ENCODE measurements at regions not wholly inside any gene's neighbourhood (a gene's known extent, or its start where the extent isn't known, plus 50 kb on each side); places are given as distances from the start of the nearest gene placed in this dataset.

DNA sequence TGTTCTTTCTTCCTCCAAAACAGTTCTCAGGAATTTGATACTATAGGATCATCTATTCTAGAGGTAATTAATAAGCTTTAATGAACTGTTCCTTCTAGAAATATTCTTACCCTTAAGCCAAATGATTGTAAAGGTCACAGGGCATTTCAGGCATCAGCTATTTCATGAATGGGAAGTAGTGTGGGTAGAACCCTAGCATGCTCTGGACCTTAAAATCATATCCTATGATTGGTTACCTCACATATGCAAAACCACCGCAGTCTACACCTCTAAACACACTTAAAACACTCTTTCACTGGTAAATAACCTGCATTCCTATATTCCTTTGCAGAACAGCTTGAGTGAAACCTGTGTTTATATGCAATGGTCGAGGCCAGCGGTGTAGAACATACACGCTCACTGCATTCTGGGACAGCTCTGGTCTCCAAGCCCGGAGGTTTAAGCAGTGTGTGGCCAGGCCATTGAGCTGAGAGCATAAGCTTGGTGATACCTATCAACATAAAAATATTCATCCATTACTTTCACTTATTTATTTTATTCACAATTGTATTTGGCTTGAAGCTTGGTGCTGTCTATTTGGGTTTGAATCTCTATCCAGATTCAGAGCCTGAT lies 87.7 kb upstream of the RASGRP1 start:
- TF ChIP-seq, protein P1, sequence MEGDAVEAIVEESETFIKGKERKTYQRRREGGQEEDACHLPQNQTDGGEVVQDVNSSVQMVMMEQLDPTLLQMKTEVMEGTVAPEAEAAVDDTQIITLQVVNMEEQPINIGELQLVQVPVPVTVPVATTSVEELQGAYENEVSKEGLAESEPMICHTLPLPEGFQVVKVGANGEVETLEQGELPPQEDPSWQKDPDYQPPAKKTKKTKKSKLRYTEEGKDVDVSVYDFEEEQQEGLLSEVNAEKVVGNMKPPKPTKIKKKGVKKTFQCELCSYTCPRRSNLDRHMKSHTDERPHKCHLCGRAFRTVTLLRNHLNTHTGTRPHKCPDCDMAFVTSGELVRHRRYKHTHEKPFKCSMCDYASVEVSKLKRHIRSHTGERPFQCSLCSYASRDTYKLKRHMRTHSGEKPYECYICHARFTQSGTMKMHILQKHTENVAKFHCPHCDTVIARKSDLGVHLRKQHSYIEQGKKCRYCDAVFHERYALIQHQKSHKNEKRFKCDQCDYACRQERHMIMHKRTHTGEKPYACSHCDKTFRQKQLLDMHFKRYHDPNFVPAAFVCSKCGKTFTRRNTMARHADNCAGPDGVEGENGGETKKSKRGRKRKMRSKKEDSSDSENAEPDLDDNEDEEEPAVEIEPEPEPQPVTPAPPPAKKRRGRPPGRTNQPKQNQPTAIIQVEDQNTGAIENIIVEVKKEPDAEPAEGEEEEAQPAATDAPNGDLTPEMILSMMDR (IDR thresholded peaks at IDR 0.05): no peak
- TF ChIP-seq, protein P2, sequence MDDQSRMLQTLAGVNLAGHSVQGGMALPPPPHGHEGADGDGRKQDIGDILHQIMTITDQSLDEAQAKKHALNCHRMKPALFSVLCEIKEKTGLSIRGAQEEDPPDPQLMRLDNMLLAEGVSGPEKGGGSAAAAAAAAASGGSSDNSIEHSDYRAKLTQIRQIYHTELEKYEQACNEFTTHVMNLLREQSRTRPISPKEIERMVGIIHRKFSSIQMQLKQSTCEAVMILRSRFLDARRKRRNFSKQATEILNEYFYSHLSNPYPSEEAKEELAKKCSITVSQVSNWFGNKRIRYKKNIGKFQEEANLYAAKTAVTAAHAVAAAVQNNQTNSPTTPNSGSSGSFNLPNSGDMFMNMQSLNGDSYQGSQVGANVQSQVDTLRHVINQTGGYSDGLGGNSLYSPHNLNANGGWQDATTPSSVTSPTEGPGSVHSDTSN (IDR thresholded peaks at IDR 0.05): no peak
- TF ChIP-seq, protein P3, sequence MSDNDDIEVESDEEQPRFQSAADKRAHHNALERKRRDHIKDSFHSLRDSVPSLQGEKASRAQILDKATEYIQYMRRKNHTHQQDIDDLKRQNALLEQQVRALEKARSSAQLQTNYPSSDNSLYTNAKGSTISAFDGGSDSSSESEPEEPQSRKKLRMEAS (IDR thresholded peaks at IDR 0.05; ENCODE audit: low read depth): no peak
- no peak for TF ChIP-seq TCF12 (IDR thresholded peaks at IDR 0.05)
- no peak for TF ChIP-seq TAF1 (IDR thresholded peaks at IDR 0.05; ENCODE audit: borderline replicate concordance, low read depth, low read length)
- TF ChIP-seq GABPA (IDR thresholded peaks at IDR 0.05; ENCODE audit: low read depth): no peak
- TF ChIP-seq YY1 (IDR thresholded peaks at IDR 0.05; ENCODE audit: low read depth): no peak
- no peak for TF ChIP-seq CHD2 (IDR thresholded peaks at IDR 0.05; ENCODE audit: low read length, partially characterized antibody)
- TF ChIP-seq, protein P4, sequence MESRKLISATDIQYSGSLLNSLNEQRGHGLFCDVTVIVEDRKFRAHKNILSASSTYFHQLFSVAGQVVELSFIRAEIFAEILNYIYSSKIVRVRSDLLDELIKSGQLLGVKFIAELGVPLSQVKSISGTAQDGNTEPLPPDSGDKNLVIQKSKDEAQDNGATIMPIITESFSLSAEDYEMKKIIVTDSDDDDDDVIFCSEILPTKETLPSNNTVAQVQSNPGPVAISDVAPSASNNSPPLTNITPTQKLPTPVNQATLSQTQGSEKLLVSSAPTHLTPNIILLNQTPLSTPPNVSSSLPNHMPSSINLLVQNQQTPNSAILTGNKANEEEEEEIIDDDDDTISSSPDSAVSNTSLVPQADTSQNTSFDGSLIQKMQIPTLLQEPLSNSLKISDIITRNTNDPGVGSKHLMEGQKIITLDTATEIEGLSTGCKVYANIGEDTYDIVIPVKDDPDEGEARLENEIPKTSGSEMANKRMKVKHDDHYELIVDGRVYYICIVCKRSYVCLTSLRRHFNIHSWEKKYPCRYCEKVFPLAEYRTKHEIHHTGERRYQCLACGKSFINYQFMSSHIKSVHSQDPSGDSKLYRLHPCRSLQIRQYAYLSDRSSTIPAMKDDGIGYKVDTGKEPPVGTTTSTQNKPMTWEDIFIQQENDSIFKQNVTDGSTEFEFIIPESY (IDR thresholded peaks at IDR 0.05; ENCODE audit: borderline replicate concordance, low read depth): no peak
- TF ChIP-seq POLR2AphosphoS5 (IDR thresholded peaks at IDR 0.05; ENCODE audit: low read depth, low read length): no peak

All from SK-N-SH (cell line).